ENCODE measurements at regions not wholly inside any gene's neighbourhood (a gene's known extent, or its start where the extent isn't known, plus 50 kb on each side); places are given as distances from the start of the nearest gene placed in this dataset.
A peak's percentile ranks its signal among the peaks of the same experiment; 100 is the strongest.

DNA sequence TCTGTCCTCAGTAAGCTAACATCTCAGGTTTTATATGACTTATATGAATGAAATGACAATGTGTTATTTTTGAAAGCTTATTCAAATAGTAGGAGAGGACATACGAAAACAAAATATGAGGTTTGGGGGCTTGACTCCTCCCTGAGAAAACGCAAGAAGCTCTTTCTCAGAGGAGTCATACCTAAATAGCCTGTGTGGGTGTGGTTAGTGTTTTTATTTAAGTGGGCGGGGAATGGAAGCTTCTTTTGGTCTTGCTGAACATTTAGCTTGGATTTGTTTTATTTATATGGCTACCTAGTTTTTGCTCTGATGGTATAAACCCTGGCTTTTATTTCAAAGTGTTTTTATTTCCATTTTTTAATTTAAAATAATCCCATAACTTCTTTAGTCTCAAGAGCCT is 72.1 kb upstream of the DSG1 start:
- no peaks in the 10 kb centered on the region for H3K79me2 ChIP-seq (ENCODE audit: low read length)
- no peaks in the 10 kb centered on the region for H3F3A ChIP-seq (ENCODE audit: low read length, unreplicated experiment)
- H2AFZ ChIP-seq (ENCODE audit: low read length) = no peak overlapping the region
- H3K9ac ChIP-seq (ENCODE audit: low read length) = no peak overlapping the region
- no peaks in the 10 kb centered on the region for H4K20me1 ChIP-seq (ENCODE audit: low read length)
- no TSS peak for BruUV-seq (replicated peaks)
- ChIA-PET CTCF (no interaction called here), POLR2A (ENCODE audit: unreplicated experiment) (interaction anchor here (1.0 kb wide), 1 partner anchor 204 kb away, joined by 5 read pairs; no protein-coding TSS in a partner anchor)
- peaks cover 31% of the 10 kb centered on the region for H3K4me1 ChIP-seq (ENCODE audit: insufficient read depth, low read length)
- TF ChIP-seq, protein P1, sequence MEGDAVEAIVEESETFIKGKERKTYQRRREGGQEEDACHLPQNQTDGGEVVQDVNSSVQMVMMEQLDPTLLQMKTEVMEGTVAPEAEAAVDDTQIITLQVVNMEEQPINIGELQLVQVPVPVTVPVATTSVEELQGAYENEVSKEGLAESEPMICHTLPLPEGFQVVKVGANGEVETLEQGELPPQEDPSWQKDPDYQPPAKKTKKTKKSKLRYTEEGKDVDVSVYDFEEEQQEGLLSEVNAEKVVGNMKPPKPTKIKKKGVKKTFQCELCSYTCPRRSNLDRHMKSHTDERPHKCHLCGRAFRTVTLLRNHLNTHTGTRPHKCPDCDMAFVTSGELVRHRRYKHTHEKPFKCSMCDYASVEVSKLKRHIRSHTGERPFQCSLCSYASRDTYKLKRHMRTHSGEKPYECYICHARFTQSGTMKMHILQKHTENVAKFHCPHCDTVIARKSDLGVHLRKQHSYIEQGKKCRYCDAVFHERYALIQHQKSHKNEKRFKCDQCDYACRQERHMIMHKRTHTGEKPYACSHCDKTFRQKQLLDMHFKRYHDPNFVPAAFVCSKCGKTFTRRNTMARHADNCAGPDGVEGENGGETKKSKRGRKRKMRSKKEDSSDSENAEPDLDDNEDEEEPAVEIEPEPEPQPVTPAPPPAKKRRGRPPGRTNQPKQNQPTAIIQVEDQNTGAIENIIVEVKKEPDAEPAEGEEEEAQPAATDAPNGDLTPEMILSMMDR (conservative IDR thresholded peaks at IDR 0.05; ENCODE audit: low read depth, low read length) = no peak
- TF ChIP-seq EZH2phosphoT487 (IDR thresholded peaks at IDR 0.05; ENCODE audit: borderline replicate concordance, low read length) = no peak
- TF ChIP-seq EZH2 (IDR thresholded peaks at IDR 0.05; ENCODE audit: low read length, unreplicated experiment) = no peak
- H3K27me3 ChIP-seq (ENCODE audit: low read length) = no peaks in the 10 kb centered on the region
- no peaks in the 10 kb centered on the region for H3K9me2 ChIP-seq (replicated peaks; ENCODE audit: low read length)
- no peaks in the 10 kb centered on the region for H3K9me3 ChIP-seq (ENCODE audit: low read length)
- no peak for ATAC-seq
- intact Hi-C loops (cut with micrococcal nuclease) = no loop called here
- peak; percentile 4 for DNase-seq
- no peak overlapping the region for H3K4me3 ChIP-seq (ENCODE audit: low read length)
- no peak overlapping the region for H3K27ac ChIP-seq (ENCODE audit: low read length)
- H3K36me3 ChIP-seq (ENCODE audit: low read depth, low read length) = no peaks in the 10 kb centered on the region
- H3K4me2 ChIP-seq (ENCODE audit: low read length) = no peak overlapping the region

DNA sequence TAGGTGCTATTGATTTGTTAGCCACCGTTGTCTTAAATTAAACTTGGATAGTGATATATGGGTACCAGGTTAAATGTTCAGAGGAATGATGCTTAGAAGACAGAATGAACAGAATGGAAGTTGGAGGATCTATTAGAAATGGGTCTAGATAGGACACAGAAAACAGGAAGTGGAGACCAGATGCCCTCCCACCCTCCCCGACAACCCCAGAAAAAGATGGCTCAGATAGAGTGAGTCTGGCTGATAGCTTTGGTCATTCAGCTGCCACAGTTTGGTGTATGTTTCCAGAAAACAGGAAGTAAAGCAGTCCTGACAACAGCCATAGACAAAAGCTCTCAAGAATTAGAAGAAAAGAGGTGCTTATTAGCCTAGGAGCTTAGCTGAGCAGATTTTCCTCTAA is 71.5 kb upstream of the DSG1 start:
- CTCF ChIA-PET = no interaction called here
- no TSS peak for BruUV-seq (replicated peaks)
- DNase-seq (no peak), ATAC-seq (no peak)
- Histone ChIP-seq H3K4me2 (ENCODE audit: low read length) (no peak overlapping the region), H3K4me1 (ENCODE audit: insufficient read depth, low read length) (peaks cover 24% of the 10 kb centered on the region), H3K4me3 (ENCODE audit: low read length) (no peak overlapping the region), H3K36me3 (ENCODE audit: low read depth, low read length) (no peaks in the 10 kb centered on the region), H3K27ac (ENCODE audit: low read length) (no peak overlapping the region), H3K9ac (ENCODE audit: low read length) (no peak overlapping the region), H3K9me2 (replicated peaks; ENCODE audit: low read length) (no peaks in the 10 kb centered on the region), H4K20me1 (ENCODE audit: low read length) (no peaks in the 10 kb centered on the region), H3K9me3 (ENCODE audit: low read length) (no peaks in the 10 kb centered on the region), H3K27me3 (ENCODE audit: low read length) (no peaks in the 10 kb centered on the region), H2AFZ (ENCODE audit: low read length) (no peak overlapping the region), H3F3A (ENCODE audit: low read length, unreplicated experiment) (no peaks in the 10 kb centered on the region), H3K79me2 (ENCODE audit: low read length) (no peaks in the 10 kb centered on the region)
- TF ChIP-seq EZH2 (IDR thresholded peaks at IDR 0.05; ENCODE audit: low read length, unreplicated experiment) = no peak
- no peak for TF ChIP-seq EZH2phosphoT487 (IDR thresholded peaks at IDR 0.05; ENCODE audit: borderline replicate concordance, low read length)
- TF ChIP-seq, protein P1 (conservative IDR thresholded peaks at IDR 0.05; ENCODE audit: low read depth, low read length) = no peak
- intact Hi-C loops (cut with micrococcal nuclease) = no loop called here
- POLR2A ChIA-PET (ENCODE audit: unreplicated experiment) = no interaction called here

DNA sequence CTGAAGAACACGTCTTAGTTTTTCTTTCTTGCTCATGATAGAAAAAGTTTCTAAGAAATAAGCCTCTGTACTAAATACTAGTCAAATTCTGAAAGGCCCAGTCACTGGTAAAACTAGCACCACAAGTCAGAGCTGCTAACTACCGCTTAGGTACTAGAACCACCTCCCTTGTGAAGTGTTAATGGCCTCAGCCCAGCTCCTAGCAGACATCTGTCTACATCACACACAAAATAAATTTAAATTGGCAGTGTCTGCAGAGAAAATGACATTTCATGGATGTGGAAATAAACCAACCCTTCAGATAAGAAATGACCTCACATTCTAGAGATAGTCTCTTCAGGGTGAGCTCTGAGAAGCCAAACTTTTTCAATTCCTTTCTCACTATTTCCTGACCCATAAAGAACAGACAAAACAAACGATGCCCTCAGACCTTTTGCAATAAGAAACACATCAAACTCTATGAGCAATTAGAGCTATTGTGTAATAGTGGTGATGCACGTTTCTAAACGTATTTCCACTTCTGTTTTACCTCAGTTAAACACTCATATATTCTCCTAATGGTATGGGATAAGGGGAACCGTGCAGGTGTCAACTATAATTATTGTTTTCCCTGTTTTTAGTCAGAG is 70.3 kb upstream of the DSG1 start:
- ATAC-seq (no peak), DNase-seq (no peak)
- no peaks in the 10 kb centered on the region for H3K27me3 ChIP-seq (ENCODE audit: low read length)
- H4K20me1 ChIP-seq (ENCODE audit: low read length) = no peaks in the 10 kb centered on the region
- BruUV-seq (replicated peaks) = no TSS peak
- H3K36me3 ChIP-seq (ENCODE audit: low read depth, low read length) = no peaks in the 10 kb centered on the region
- ChIA-PET CTCF (no interaction called here), POLR2A (ENCODE audit: unreplicated experiment) (no interaction called here)
- intact Hi-C loops (cut with micrococcal nuclease) = no loop called here
- TF ChIP-seq EZH2phosphoT487 (IDR thresholded peaks at IDR 0.05; ENCODE audit: borderline replicate concordance, low read length) (no peak), EZH2 (IDR thresholded peaks at IDR 0.05; ENCODE audit: low read length, unreplicated experiment) (no peak)
- TF ChIP-seq, protein P1 (conservative IDR thresholded peaks at IDR 0.05; ENCODE audit: low read depth, low read length) = no peak
- peaks cover 15% of the 10 kb centered on the region; the same call in 1 of the 2 replicates for H3K4me1 ChIP-seq (ENCODE audit: insufficient read depth, low read length)
- H3K4me2 ChIP-seq (ENCODE audit: low read length) = no peak overlapping the region
- H3K79me2 ChIP-seq (ENCODE audit: low read length) = no peaks in the 10 kb centered on the region
- no peaks in the 10 kb centered on the region for H3K9me3 ChIP-seq (ENCODE audit: low read length)
- H3K9me2 ChIP-seq (replicated peaks; ENCODE audit: low read length) = no peaks in the 10 kb centered on the region
- H3K9ac ChIP-seq (ENCODE audit: low read length) = no peak overlapping the region
- H3K27ac ChIP-seq (ENCODE audit: low read length) = no peak overlapping the region
- no peak overlapping the region for H2AFZ ChIP-seq (ENCODE audit: low read length)
- no peak overlapping the region for H3K4me3 ChIP-seq (ENCODE audit: low read length)
- H3F3A ChIP-seq (ENCODE audit: low read length, unreplicated experiment) = no peaks in the 10 kb centered on the region
